ENCODE measurements at regions not wholly inside any gene's neighbourhood (a gene's known extent, or its start where the extent isn't known, plus 50 kb on each side); places are given as distances from the start of the nearest gene placed in this dataset.

DNA sequence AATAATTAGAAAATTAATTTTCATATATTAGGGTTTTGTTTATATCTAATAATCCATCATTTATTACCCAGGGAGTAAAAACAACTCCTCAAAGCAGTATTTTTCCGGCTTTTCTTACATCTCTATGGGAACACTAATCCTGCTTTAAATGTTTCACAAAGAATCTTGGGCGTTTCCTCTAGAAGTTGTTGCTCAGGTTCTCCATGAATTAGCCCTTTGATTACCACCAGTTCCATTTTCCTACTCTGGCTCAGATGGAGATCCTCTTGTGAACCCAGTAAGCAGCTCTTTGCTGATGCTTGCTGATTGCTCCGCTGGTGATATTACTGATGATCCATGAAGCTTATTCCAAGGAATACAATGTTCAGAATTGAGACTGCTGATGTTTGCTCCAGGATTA is 78.5 kb upstream of the PKP2 start:
- no peak for TF ChIP-seq EZH2 (IDR thresholded peaks at IDR 0.05; ENCODE audit: borderline replicate concordance, low read depth, low read length, poor library complexity, severe bottlenecking)
- TF ChIP-seq, protein P1, sequence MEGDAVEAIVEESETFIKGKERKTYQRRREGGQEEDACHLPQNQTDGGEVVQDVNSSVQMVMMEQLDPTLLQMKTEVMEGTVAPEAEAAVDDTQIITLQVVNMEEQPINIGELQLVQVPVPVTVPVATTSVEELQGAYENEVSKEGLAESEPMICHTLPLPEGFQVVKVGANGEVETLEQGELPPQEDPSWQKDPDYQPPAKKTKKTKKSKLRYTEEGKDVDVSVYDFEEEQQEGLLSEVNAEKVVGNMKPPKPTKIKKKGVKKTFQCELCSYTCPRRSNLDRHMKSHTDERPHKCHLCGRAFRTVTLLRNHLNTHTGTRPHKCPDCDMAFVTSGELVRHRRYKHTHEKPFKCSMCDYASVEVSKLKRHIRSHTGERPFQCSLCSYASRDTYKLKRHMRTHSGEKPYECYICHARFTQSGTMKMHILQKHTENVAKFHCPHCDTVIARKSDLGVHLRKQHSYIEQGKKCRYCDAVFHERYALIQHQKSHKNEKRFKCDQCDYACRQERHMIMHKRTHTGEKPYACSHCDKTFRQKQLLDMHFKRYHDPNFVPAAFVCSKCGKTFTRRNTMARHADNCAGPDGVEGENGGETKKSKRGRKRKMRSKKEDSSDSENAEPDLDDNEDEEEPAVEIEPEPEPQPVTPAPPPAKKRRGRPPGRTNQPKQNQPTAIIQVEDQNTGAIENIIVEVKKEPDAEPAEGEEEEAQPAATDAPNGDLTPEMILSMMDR (conservative IDR thresholded peaks at IDR 0.05; ENCODE audit: low read depth, low read length), result no peak

Data from A673 (cell line).